ENCODE measurements at regions not wholly inside any gene's neighbourhood (a gene's known extent, or its start where the extent isn't known, plus 50 kb on each side); places are given as distances from the start of the nearest gene placed in this dataset.

- TF ChIP-seq RAD21 (IDR thresholded peaks at IDR 0.05; ENCODE audit: low read depth), result no peak
- TF ChIP-seq CREB1 (IDR thresholded peaks at IDR 0.05; ENCODE audit: low read depth), result no peak
- TF ChIP-seq EP300 (IDR thresholded peaks at IDR 0.05; ENCODE audit: borderline replicate concordance), result no peak
- TF ChIP-seq REST (IDR thresholded peaks at IDR 0.05; ENCODE audit: low read depth), result no peak
- no peak for TF ChIP-seq EGR1 (IDR thresholded peaks at IDR 0.05)
- TF ChIP-seq YY1 (IDR thresholded peaks at IDR 0.05; ENCODE audit: low read depth), result no peak
- TF ChIP-seq TEAD4 (IDR thresholded peaks at IDR 0.05), result no peak
- no peak for TF ChIP-seq CEBPB (IDR thresholded peaks at IDR 0.05)
- no peak for TF ChIP-seq MAX (IDR thresholded peaks at IDR 0.05)
- TF ChIP-seq FOXM1 (IDR thresholded peaks at IDR 0.05; ENCODE audit: borderline replicate concordance, low read depth), result no peak
- TF ChIP-seq NFIC (IDR thresholded peaks at IDR 0.05), result no peak
- no peak for TF ChIP-seq TAF1 (IDR thresholded peaks at IDR 0.05; ENCODE audit: low read depth)
- no peak for TF ChIP-seq USF1 (IDR thresholded peaks at IDR 0.05)
Measured at GRCh38 chr2:12935796-12936195, 219.1 kb downstream of the TRIB2 start.

Measured in Ishikawa (cell line).